ENCODE measurements at regions not wholly inside any gene's neighbourhood (a gene's known extent, or its start where the extent isn't known, plus 50 kb on each side); places are given as distances from the start of the nearest gene placed in this dataset.
"Not testable (repeated sequence)": the region's sequence is repeated elsewhere in the genome, so short reads cannot be mapped to it uniquely, and the experiment has no call there.

DNA sequence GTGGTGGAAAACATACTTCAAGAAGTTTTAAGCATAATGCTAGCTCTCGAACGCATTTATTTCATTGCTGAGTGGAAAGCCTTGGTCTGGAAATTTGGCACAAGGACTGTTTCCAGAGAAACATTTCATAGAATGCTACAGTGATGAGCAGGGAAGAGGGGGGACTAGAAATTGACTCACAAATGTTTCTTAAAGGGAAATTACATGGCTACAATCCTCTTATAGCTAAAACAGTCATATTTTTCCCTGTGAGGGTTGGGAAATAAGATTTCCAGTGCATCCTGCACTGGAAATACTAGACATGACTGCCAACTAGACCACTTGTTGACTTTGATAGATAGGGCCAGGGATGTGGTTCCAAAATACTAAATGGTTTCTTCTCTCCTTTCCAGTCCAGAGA, 197.3 kb upstream of the RGS6 start:
- DNase-seq (ENCODE audit: low read depth, low spot score): no peak

DNA sequence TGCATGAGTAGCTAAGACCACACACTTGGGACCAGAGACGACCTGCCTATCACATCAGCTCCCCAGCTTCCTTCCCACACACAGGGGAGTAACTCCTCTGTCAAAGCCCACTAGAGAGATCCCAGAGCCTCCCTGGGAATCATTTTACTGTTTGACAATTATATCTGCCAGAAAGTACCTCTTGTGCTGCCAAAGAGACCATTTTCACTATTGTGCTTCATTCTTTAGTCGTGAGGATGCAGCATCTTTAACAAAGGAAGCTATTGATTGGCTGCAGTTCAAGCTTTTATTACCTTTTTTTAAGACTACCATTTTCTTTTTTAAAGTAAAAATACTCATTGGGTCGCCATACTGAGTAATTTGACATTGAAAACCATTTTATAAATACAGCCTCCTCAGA, 194.5 kb upstream of the RGS6 start:
- no peak for DNase-seq (ENCODE audit: low read depth, low spot score)

DNA sequence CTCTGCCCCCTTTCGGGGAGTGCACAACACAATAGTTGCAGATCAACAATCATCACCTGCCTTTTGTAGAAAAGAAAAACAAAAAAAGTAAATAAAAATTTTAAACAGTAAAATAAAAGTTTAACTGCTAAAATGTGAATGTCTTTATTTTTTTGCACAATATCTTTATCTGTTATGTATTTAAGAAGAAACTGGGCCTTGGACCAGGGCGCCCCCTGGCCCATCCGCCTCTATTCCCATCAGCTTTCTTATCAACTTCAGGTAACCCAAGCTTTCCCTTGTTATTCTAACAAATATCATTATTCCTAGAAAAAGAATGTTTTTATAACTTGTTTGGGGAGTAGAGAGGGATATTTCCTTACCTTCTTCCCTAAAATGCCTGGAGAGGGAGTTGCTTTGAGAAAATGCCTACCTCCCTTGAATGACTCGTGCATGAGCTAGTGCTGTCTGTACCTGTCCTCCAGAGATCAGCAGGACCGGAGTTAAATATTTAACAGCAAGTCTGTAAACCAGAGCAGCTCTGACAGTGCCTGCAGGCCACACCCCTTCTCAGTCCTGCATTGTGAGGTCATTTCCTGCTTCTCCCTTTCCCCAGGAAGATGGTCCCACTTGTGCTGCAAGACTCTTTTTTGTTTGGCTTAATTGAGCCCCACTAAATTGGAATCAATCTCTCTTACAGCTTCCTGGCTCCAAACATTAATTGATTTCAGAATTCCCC, 192.8 kb upstream of the RGS6 start:
- no peak for DNase-seq (ENCODE audit: low read depth, low spot score)

DNA sequence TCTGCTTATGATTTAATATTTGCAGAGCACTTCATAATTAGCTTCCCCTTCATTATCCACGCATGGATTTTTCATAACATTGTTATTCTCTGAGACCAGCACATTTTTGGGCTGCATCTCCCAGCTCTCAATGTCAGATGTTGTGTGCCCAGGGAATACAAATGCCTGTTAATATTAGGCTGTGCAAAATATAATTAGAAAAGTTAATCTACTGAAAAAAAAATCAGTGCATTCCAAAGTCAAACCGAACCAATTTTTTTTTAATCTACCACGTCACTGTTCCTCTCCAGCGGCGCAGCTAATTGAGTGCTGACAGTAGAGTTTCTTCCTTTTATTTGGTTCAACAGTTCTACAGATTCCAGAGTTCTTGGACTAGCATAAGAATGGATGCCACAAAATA, 191.0 kb upstream of the RGS6 start:
- no peak for DNase-seq (ENCODE audit: low read depth, low spot score)

GRCh38 chr14:71742485-71742884, 189.7 kb upstream of the RGS6 start:
- no peak for DNase-seq (ENCODE audit: low read depth, low spot score)

- no peak for DNase-seq (ENCODE audit: low read depth, low spot score)
These were observed 187.2 kb upstream of the RGS6 start for GRCh38 chr14:71745072-71745471.

- DNase-seq (ENCODE audit: low read depth, low spot score): no peak
These were observed 184.0 kb upstream of the RGS6 start for GRCh38 chr14:71748196-71748595.

GRCh38 chr14:71749613-71750238, 182.5 kb upstream of the RGS6 start:
- DNase-seq (ENCODE audit: low read depth, low spot score): no peak

DNA sequence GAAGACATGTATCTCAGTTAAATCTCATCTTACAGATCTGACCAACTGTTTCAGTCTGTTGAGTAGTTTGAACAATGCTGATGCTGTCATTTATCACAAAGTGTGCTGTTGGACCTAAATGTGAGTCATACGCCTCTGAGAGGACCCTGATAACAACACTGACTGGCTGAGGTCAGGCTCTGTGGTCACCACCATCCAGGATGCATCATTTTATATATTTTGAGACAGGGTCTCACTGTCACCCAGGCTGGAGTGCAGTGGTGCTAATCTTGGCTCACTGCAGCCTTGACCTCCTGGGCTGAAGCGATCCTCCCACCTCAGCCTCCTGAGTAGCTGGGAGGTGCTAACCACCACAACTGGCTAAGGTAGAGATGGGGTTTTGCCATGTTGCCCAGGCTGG, 181.0 kb upstream of the RGS6 start:
- no peak for DNase-seq (ENCODE audit: low read depth, low spot score)

DNA sequence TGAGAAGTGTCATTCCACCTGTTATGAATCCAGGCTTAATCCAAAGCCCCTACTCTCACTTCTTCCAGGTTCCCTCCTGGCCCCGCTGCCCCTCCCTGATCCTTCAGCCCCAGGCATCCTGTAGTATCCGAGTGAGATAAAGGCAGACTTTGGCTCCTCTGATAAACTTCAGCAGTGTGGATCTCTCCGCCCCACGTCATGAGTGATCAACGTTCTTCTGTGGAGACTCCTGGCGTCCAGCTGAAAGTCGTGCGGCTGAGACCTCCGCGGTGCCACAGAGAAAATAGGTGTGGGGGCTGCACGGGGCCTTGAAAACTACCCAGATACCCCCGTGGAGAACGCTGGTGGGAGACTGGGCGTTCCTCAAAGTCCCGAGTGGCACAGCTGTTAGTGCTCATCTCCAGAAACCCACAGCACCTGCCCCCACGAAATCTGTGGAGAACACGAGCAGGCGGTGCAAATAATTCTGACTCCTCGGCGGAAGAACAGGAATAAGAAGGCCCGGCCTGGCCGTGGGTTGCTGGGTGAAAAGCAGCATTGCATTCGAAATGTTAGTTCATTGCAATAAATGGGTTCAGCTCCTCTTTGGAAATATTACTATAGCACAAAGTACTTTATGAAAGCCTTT, 180.0 kb upstream of the RGS6 start:
- no peak for DNase-seq (ENCODE audit: low read depth, low spot score)

GRCh38 chr14:71753126-71753830, 179.0 kb upstream of the RGS6 start:
- DNase-seq (ENCODE audit: low read depth, low spot score): peak; percentile 84

- no peak for DNase-seq (ENCODE audit: low read depth, low spot score)
These were observed 178.3 kb upstream of the RGS6 start for GRCh38 chr14:71753976-71754375.

GRCh38 chr14:71754422-71755095, 177.7 kb upstream of the RGS6 start:
- DNase-seq (ENCODE audit: low read depth, low spot score): no peak

- no peak for DNase-seq (ENCODE audit: low read depth, low spot score)
These were observed 173.8 kb upstream of the RGS6 start for GRCh38 chr14:71758229-71758951.

DNA sequence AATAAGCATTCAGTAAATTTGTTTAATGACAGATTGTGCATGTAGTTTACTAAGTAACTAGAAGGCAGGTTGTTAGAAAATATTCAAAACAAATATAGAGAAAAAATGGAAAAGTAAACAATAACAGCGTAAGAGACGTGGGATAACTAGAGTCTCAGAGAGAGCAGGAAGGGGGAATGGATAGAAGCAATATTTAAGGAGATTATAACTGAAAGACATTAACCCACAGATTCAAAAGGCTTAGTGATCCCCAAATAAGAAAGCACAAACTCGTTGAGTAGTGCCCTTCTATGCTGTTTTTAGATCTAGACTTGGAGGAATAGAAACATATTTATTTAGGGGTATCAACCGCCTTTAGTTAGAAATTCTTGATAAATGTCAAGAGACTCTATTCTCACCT, 169.7 kb upstream of the RGS6 start:
- no peak for DNase-seq (ENCODE audit: low read depth, low spot score)

GRCh38 chr14:71764701-71765382, 167.4 kb upstream of the RGS6 start:
- DNase-seq (ENCODE audit: low read depth, low spot score): no peak

GRCh38 chr14:71765505-71765904, 166.7 kb upstream of the RGS6 start:
- no peak for DNase-seq (ENCODE audit: low read depth, low spot score)

- DNase-seq (ENCODE audit: low read depth, low spot score): no peak
These were observed 161.8 kb upstream of the RGS6 start for GRCh38 chr14:71770431-71770830.

- not testable (repeated sequence) for DNase-seq (ENCODE audit: low read depth, low spot score)
These were observed 160.8 kb upstream of the RGS6 start for GRCh38 chr14:71771421-71771820.

GRCh38 chr14:71771996-71772395, 160.2 kb upstream of the RGS6 start:
- not testable (repeated sequence) for DNase-seq (ENCODE audit: low read depth, low spot score)
